ENCODE measurements at regions not wholly inside any gene's neighbourhood (a gene's known extent, or its start where the extent isn't known, plus 50 kb on each side); places are given as distances from the start of the nearest gene placed in this dataset.

GRCh38 chr2:123359636-123360035 is 665.5 kb upstream of the CNTNAP5 start:
- TF ChIP-seq, protein P1, sequence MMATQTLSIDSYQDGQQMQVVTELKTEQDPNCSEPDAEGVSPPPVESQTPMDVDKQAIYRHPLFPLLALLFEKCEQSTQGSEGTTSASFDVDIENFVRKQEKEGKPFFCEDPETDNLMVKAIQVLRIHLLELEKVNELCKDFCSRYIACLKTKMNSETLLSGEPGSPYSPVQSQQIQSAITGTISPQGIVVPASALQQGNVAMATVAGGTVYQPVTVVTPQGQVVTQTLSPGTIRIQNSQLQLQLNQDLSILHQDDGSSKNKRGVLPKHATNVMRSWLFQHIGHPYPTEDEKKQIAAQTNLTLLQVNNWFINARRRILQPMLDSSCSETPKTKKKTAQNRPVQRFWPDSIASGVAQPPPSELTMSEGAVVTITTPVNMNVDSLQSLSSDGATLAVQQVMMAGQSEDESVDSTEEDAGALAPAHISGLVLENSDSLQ (IDR thresholded peaks at IDR 0.05): no peak
- TF ChIP-seq POLR2AphosphoS5 (IDR thresholded peaks at IDR 0.05; ENCODE audit: low read length) (no peak), PML (IDR thresholded peaks at IDR 0.05; ENCODE audit: low read length) (no peak), SP1 (IDR thresholded peaks at IDR 0.05; ENCODE audit: low read depth, low read length) (no peak), BRCA1 (IDR thresholded peaks at IDR 0.05; ENCODE audit: low read depth, low read length) (no peak), E2F4 (IDR thresholded peaks at IDR 0.05; ENCODE audit: low read depth, low read length) (no peak), SIN3A (IDR thresholded peaks at IDR 0.05; ENCODE audit: low read depth, low read length) (no peak), CEBPB (IDR thresholded peaks at IDR 0.05; ENCODE audit: borderline replicate concordance in 1 of 2, low read depth in 2 of 2, low read length in 2 of 2) (no peak), ZNF274 (IDR thresholded peaks at IDR 0.05; ENCODE audit: insufficient read depth, insufficient read length) (no peak), EP300 (IDR thresholded peaks at IDR 0.05; ENCODE audit: borderline replicate concordance in 1 of 2, control insufficient read depth in 1 of 2, low read depth in 2 of 2, low read length in 2 of 2) (no peak), NFIC (IDR thresholded peaks at IDR 0.05; ENCODE audit: low read depth, low read length) (no peak)
- TF ChIP-seq, protein P2, sequence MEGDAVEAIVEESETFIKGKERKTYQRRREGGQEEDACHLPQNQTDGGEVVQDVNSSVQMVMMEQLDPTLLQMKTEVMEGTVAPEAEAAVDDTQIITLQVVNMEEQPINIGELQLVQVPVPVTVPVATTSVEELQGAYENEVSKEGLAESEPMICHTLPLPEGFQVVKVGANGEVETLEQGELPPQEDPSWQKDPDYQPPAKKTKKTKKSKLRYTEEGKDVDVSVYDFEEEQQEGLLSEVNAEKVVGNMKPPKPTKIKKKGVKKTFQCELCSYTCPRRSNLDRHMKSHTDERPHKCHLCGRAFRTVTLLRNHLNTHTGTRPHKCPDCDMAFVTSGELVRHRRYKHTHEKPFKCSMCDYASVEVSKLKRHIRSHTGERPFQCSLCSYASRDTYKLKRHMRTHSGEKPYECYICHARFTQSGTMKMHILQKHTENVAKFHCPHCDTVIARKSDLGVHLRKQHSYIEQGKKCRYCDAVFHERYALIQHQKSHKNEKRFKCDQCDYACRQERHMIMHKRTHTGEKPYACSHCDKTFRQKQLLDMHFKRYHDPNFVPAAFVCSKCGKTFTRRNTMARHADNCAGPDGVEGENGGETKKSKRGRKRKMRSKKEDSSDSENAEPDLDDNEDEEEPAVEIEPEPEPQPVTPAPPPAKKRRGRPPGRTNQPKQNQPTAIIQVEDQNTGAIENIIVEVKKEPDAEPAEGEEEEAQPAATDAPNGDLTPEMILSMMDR (IDR thresholded peaks at IDR 0.05 in 2 of 3, conservative IDR thresholded peaks at IDR 0.05 in 1 of 3; ENCODE audit: control insufficient read depth in 2 of 3, extremely low read depth in 1 of 3, insufficient read depth in 1 of 3, low read depth in 3 of 3, low read length in 3 of 3): no peak
